Transverse colon (tissue), 4 donors: ENCODE measurements at regions not wholly inside any gene's neighbourhood (a gene's known extent, or its start where the extent isn't known, plus 50 kb on each side); places are given as distances from the start of the nearest gene placed in this dataset.

Source experiments
- CTCF ChIP-seq, 5 experiments: fragments of 200-600 bp in 3 of 5; fragments of 450-650 bp in 2 of 5; sonication (generic) in 3 of 5; IDR thresholded peaks; 1 replicate in 2 of 5; 2 replicates in 3 of 5; pipeline ENCODE4 v1.5.1; 2016 to 2017; ENCODE audit warnings: antibody characterized with exemption in 5 of 5, inconsistent platforms in 3 of 5, mild to moderate bottlenecking in 2 of 5, moderate library complexity in 1 of 5
- EP300 ChIP-seq: sonication (generic); formaldehyde crosslinking; IDR thresholded peaks from one replicate; pipeline ENCODE4 v1.6.1; 2017; ENCODE audit warnings: antibody characterized with exemption, low read depth
- POLR2AphosphoS5 ChIP-seq, 3 donors: sonication (generic); formaldehyde crosslinking; IDR thresholded peaks; one replicate each; pipeline ENCODE4 v1.6.1; 2016; ENCODE audit warnings: antibody characterized with exemption in 3 of 3

GRCh38 chr20:60599381-60599780 is 641.2 kb downstream of the CDH26 start:
- no peak for TF ChIP-seq EP300
- no peak for TF ChIP-seq POLR2AphosphoS5 (IDR thresholded peaks at IDR 0.05)
- TF ChIP-seq CTCF (IDR thresholded peaks at IDR 0.05), result no peak
